ENCODE measurements at regions not wholly inside any gene's neighbourhood (a gene's known extent, or its start where the extent isn't known, plus 50 kb on each side); places are given as distances from the start of the nearest gene placed in this dataset.

GRCh38 chr3:146845361-146845760 lies 240.2 kb upstream of the PLSCR5 start:
- H3K36me3 ChIP-seq (ENCODE audit: control insufficient read depth, insufficient read depth, low read length) = no peaks in the 10 kb centered on the region
- no peak overlapping the region for H3K23ac ChIP-seq (ENCODE audit: low read depth, low read length)
- dilution Hi-C loops (cut with HindIII; ENCODE audit: low sequenced_read_pairs, unreplicated experiment) (no loop called here), intact Hi-C loops (cut with micrococcal nuclease) (loop anchor here (5.0 kb wide), 1 partner anchor 103 kb away; no protein-coding TSS in a partner anchor), in situ Hi-C loops (cut with MboI; ENCODE audit: low sequenced_read_pairs) (no loop called here)
- H2AK9ac ChIP-seq (replicated peaks; ENCODE audit: low read depth, low read length, poor library complexity) = no peak overlapping the region
- ATAC-seq (ENCODE audit: low read depth) (no peak), DNase-seq (no peak)
- WGBS, 2 experiments (ENCODE audit: extremely low coverage in 2 of 2, insufficient read length in 1 of 2) = no CpG with 5 or more reads among the region's 3 CpGs
- H2AK5ac ChIP-seq (ENCODE audit: low read depth, low read length) = no peak overlapping the region
- no peaks in the 10 kb centered on the region for H3K27me3 ChIP-seq (ENCODE audit: control insufficient read depth, insufficient read depth, low read length)
- no peak for TF ChIP-seq MAZ (IDR thresholded peaks at IDR 0.05; ENCODE audit: borderline replicate concordance, low read depth, low read length)
- TF ChIP-seq, protein P1, sequence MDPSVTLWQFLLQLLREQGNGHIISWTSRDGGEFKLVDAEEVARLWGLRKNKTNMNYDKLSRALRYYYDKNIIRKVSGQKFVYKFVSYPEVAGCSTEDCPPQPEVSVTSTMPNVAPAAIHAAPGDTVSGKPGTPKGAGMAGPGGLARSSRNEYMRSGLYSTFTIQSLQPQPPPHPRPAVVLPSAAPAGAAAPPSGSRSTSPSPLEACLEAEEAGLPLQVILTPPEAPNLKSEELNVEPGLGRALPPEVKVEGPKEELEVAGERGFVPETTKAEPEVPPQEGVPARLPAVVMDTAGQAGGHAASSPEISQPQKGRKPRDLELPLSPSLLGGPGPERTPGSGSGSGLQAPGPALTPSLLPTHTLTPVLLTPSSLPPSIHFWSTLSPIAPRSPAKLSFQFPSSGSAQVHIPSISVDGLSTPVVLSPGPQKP (IDR thresholded peaks at IDR 0.05; ENCODE audit: borderline replicate concordance, low read depth, low read length) = no peak
- no peak for TF ChIP-seq RFX5 (IDR thresholded peaks at IDR 0.05; ENCODE audit: low read depth, low read length)
- H4K5ac ChIP-seq (ENCODE audit: low read depth, low read length) = no peak overlapping the region
- no peaks in the 10 kb centered on the region for H3K9me3 ChIP-seq (ENCODE audit: control insufficient read depth, insufficient read depth, low read length)
- no peaks in the 10 kb centered on the region for H3K9me1 ChIP-seq (ENCODE audit: insufficient read depth, low read length)
- no peak overlapping the region for H2BK5ac ChIP-seq (ENCODE audit: low read depth, low read length, poor library complexity, severe bottlenecking)
- no peak overlapping the region for H3K4me3 ChIP-seq (ENCODE audit: insufficient read depth, low read depth, low read length)
- no peaks in the 10 kb centered on the region for H4K20me1 ChIP-seq (ENCODE audit: insufficient read depth, low read length)
- no peak overlapping the region for H4K8ac ChIP-seq (ENCODE audit: low read depth in 2 of 2, low read length in 2 of 2)
- no peak overlapping the region for H3K27ac ChIP-seq (ENCODE audit: insufficient read depth, low read length)
- ChIA-PET POLR2A (ENCODE audit: unreplicated experiment) (no interaction called here), CTCF (no interaction called here)
- H3K4me1 ChIP-seq (ENCODE audit: control insufficient read depth, insufficient read depth, low read length) = no peaks in the 10 kb centered on the region
- H3K18ac ChIP-seq (ENCODE audit: low read depth, low read length) = no peak overlapping the region
- no peak overlapping the region for H2AFZ ChIP-seq (replicated peaks; ENCODE audit: low read length, poor library complexity)
- H3K4ac ChIP-seq (ENCODE audit: low read depth, low read length) = no peak overlapping the region
- no TSS peak for BruUV-seq (replicated peaks)
- no peak overlapping the region for H2BK15ac ChIP-seq (ENCODE audit: low read depth, low read length)
- H3K79me1 ChIP-seq (ENCODE audit: low read depth in 1 of 2, low read length in 2 of 2) = no peaks in the 10 kb centered on the region
- no peak overlapping the region for H3K4me2 ChIP-seq (ENCODE audit: low read depth, low read length)
- no peak overlapping the region for H3K9ac ChIP-seq (ENCODE audit: low read depth, low read length)
- no peak overlapping the region for H4K91ac ChIP-seq (ENCODE audit: insufficient read depth, low read depth, low read length)
- H3K56ac ChIP-seq (ENCODE audit: extremely low read depth, insufficient read depth, low read length) = no peak overlapping the region
- H2BK20ac ChIP-seq (ENCODE audit: low read depth, low read length) = no peak overlapping the region
- no peak overlapping the region for H3K14ac ChIP-seq (replicated peaks; ENCODE audit: low read depth, low read length)
- no peak overlapping the region for H2BK120ac ChIP-seq (ENCODE audit: low read depth, low read length)
